ENCODE measurements at regions not wholly inside any gene's neighbourhood (a gene's known extent, or its start where the extent isn't known, plus 50 kb on each side); places are given as distances from the start of the nearest gene placed in this dataset.

DNA sequence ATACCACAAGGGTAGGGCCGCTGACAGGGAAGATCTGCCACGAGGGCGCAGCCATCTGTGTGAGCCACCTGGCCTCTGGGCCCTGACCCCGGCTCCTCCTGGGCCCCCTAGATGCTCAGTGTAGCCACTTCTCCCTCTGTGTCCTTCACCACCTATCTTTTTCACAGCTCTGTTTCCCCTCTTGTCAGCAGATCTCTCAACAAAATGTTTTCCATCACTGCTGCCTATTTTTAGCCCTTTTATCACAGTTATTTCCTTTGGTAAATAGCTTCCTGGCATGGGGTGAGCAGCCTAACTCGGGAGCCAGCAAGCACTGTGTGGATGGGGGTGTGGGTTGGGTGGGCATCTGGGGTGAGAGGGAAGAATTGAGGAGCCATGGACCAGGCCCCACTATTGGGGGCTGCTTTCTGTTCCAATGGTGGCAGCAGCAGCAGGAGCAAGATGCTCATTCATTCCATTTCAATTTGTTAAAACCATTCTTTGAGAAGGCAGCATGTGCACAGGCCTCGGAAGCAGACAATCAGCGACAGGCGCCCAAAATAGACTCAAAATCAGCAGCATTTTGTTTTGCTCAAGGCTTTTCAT is 135.2 kb upstream of the NAV2 start:
- no peak overlapping the region for H3K4me3 ChIP-seq (ENCODE audit: low read depth, low read length)
- no peak for DNase-seq (ENCODE audit: low read depth)
- TF ChIP-seq, protein P1, sequence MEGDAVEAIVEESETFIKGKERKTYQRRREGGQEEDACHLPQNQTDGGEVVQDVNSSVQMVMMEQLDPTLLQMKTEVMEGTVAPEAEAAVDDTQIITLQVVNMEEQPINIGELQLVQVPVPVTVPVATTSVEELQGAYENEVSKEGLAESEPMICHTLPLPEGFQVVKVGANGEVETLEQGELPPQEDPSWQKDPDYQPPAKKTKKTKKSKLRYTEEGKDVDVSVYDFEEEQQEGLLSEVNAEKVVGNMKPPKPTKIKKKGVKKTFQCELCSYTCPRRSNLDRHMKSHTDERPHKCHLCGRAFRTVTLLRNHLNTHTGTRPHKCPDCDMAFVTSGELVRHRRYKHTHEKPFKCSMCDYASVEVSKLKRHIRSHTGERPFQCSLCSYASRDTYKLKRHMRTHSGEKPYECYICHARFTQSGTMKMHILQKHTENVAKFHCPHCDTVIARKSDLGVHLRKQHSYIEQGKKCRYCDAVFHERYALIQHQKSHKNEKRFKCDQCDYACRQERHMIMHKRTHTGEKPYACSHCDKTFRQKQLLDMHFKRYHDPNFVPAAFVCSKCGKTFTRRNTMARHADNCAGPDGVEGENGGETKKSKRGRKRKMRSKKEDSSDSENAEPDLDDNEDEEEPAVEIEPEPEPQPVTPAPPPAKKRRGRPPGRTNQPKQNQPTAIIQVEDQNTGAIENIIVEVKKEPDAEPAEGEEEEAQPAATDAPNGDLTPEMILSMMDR (IDR thresholded peaks at IDR 0.05; ENCODE audit: low read depth, low read length, missing control alignments) = no peak

DNA sequence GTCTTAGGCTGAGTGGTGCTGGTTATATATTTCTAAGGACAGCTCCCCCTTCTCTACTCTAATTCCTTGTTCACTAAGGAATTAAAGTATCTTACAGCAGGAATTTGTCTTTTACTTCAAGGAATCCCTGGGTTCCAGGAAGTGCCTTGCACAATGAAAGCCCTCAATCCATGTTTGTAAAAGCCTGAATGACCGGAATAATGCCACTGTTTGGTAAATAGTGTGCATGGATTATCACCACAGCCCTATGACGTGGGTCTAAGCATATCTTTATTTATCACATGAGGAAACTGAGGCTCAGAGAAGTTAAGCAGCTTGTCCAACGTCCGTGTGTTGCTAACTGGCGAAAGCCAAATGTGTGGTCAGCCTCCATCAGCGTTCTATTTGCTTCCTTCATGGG is 135.7 kb upstream of the NAV2 start:
- no peak overlapping the region for H3K4me3 ChIP-seq (ENCODE audit: low read depth, low read length)
- no peak for DNase-seq (ENCODE audit: low read depth)
- TF ChIP-seq, protein P1 (IDR thresholded peaks at IDR 0.05; ENCODE audit: low read depth, low read length, missing control alignments) = no peak

DNA sequence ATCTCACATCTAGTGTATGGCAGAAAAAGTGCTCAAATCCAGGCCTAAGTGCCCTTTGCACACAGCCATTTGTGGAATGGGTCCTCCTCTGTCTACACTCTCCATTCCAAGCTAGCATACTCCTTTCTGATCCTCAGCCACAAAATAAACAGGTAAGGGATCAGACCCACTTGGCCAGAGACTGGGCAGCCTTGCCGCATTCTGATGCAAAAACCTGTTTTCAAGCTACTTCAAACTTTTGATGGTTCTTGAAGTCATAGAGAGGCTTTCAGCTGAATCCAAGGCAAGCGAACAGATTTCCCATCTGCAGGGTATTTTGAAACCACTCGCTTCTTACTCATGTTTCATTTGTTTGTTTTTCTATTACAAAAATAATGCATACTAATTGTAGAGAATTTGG is 136.6 kb upstream of the NAV2 start:
- no peak overlapping the region for H3K4me3 ChIP-seq (ENCODE audit: low read depth, low read length)
- DNase-seq (ENCODE audit: low read depth) = no peak
- TF ChIP-seq, protein P1 (IDR thresholded peaks at IDR 0.05; ENCODE audit: low read depth, low read length, missing control alignments) = no peak

DNA sequence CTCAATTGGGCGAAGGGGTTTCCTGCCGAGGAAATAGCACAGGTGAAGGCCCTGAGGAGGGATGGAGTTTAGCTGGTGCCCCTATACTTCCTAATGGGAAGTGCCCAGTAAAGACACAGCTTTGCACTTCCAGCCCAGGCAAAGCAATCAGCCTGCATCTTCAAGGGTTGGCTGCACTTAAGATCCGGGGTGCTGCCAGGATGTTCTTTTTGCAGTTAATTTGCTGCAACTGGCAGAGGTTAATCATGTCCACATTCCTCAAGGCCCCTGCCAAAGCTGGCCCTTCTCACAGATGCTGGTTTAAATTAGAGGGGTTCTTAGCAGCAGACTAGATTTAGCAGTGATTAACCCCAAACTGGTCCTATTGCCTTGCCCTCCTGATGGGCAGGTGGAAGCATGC is 137.7 kb upstream of the NAV2 start:
- H3K4me3 ChIP-seq (ENCODE audit: low read depth, low read length) = no peak overlapping the region
- no peak for DNase-seq (ENCODE audit: low read depth)
- TF ChIP-seq, protein P1 (IDR thresholded peaks at IDR 0.05; ENCODE audit: low read depth, low read length, missing control alignments) = no peak

DNA sequence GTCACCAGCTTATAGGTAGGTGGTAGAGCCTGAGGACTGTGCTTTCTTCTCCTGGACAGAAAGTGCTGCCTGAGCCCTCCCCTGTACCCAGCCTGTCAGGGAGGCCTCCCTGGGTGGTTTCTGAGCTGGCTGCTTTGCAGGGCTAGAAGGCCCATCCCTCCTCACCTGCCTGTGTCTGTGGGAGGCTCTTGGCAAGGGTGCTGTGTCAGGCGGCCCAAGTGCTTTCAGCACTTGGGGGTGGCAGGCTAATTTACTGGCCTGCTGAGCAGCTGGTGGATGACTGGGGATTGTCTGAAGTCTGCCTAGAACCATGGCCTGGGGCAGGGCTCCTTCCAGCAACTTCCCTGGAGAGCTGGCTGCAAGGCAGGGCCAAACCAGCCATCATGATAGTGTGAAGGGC is 139.0 kb upstream of the NAV2 start:
- no peak for DNase-seq (ENCODE audit: low read depth)
- TF ChIP-seq, protein P1 (IDR thresholded peaks at IDR 0.05; ENCODE audit: low read depth, low read length, missing control alignments) = no peak
- no peak overlapping the region for H3K4me3 ChIP-seq (ENCODE audit: low read depth, low read length)

DNA sequence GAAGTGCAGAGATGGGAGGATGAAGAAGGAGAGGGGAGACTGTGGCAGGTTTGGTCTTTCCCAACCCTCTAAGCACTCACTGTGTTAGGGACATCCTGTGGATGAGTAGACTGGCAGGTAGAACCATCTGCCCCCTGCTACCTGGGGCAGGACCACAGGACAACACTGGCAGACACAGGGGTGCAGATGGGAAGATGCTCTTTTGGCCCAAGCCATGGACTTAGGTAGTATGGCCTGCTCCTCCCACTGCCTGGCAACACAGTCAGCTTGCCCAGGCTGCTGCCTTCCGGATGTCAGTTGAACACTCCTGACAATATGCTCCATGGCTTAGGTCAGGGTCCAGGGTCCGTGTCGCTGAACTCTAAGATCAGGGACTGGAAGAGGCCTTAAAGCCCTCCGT is 140.7 kb upstream of the NAV2 start:
- no peak overlapping the region for H3K4me3 ChIP-seq (ENCODE audit: low read depth, low read length)
- DNase-seq (ENCODE audit: low read depth) = no peak
- TF ChIP-seq, protein P1 (IDR thresholded peaks at IDR 0.05; ENCODE audit: low read depth, low read length, missing control alignments) = no peak

DNA sequence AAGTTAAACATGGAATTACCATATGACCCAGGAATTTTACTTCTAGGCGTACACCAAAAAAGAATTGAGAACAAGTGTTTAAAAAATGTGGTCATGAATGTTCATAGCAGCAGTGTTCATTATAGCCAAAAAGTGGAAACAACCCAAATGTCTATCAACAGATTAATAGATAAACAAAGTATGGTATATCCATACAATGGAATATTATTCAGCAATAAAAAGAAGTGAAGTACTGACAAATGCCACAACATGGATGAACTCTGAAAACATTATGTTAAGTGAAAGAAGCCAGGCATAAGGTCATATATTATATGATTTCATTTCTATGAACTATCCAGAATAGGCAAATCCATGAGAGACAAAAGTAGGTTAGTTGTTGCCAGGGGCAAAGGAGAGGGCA is 141.7 kb upstream of the NAV2 start:
- no peak for DNase-seq (ENCODE audit: low read depth)
- TF ChIP-seq, protein P1 (IDR thresholded peaks at IDR 0.05; ENCODE audit: low read depth, low read length, missing control alignments) = no peak
- H3K4me3 ChIP-seq (ENCODE audit: low read depth, low read length) = no peak overlapping the region

All from GM12864 (cell line).